ENCODE measurements at regions not wholly inside any gene's neighbourhood (a gene's known extent, or its start where the extent isn't known, plus 50 kb on each side); places are given as distances from the start of the nearest gene placed in this dataset.

DNA sequence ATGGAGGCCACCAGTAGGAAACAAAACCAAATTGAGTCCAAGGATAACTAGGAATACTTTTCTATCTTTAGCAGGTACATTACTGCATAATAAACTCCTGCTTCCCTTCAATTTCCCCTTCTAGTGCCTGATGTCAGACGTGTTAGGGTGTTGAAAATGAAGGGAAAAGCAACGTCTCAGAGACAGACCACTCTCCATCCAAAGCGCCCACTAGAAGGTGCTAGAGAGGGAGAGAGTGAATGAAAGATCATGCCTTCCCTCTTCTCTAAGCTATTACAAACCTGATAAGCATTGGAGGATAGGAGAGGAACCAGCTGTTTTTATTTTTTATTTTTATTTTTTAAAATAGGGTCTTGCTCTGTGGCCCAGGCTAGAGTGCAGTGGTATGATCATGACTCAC is 64.1 kb downstream of the ZNF641 start:
- H3K4me3 ChIP-seq (ENCODE audit: low read depth, low read length): no peak overlapping the region
- peak; percentile 14 for DNase-seq (ENCODE audit: low read depth)
- TF ChIP-seq, protein P1, sequence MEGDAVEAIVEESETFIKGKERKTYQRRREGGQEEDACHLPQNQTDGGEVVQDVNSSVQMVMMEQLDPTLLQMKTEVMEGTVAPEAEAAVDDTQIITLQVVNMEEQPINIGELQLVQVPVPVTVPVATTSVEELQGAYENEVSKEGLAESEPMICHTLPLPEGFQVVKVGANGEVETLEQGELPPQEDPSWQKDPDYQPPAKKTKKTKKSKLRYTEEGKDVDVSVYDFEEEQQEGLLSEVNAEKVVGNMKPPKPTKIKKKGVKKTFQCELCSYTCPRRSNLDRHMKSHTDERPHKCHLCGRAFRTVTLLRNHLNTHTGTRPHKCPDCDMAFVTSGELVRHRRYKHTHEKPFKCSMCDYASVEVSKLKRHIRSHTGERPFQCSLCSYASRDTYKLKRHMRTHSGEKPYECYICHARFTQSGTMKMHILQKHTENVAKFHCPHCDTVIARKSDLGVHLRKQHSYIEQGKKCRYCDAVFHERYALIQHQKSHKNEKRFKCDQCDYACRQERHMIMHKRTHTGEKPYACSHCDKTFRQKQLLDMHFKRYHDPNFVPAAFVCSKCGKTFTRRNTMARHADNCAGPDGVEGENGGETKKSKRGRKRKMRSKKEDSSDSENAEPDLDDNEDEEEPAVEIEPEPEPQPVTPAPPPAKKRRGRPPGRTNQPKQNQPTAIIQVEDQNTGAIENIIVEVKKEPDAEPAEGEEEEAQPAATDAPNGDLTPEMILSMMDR (IDR thresholded peaks at IDR 0.05; ENCODE audit: insufficient read depth, low read length): peak; percentile 59

DNA sequence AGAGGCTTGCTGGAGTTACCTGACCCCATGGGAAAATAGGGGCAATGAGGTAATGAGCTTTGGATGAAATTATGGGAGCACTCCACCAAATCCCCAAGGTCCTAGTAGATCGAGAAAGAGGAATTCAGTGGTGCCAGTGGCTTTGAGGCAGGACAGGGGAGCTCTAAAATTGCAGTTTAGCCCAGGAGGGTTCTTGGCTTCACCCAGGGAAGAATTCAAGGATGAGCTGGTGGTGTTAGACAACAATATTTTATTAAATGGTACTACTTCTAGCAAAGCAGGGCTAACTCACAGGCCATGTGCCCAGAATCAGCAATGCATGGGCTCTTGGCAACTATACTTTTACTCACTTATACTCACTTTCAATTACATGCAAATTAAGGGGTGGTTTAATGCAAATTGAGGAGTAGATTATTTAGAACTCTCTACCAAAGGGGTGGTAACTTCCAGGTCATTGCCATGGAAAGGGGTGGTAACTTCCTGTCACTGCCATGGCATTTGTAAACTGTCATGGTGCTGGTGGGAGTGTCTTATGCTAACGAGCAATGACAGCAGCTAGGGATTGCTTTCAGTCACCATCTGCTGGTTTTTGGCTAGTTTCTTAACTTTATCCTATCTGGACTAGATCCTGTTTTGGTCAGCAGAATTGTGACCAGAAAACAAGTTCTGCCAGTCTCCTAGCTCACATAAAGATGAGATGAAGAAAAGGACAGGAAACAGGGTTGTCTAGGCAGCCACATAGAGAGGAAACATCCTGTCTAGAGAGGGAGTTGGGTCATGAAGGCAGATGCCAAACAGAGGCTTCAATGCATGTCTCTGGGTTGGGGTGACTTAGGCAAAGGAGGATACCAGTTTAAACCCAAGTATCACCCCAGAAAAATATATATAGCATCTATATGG is 64.7 kb downstream of the ZNF641 start:
- TF ChIP-seq, protein P1 (IDR thresholded peaks at IDR 0.05; ENCODE audit: insufficient read depth, low read length): no peak
- DNase-seq (ENCODE audit: low read depth): no peak
- no peak overlapping the region for H3K4me3 ChIP-seq (ENCODE audit: low read depth, low read length)

DNA sequence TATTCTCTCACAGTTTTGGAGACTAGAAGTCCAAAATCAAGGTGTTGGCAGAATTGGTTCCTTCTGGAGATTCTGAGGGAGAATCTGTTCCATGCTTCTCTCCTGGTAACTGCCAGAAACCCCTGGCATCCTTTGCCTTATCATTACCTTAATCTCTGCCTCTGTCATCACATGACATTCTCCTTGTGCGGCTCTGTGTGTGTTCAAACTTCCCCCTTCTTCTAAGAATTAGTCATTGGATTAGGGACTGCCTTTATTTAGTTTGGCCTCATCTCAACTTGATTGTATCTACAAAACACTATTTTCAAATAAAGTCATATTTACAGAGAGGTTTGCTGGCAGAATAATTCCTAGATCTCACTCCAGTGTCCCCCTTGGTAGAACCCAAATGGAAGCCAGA is 68.9 kb downstream of the ZNF641 start:
- TF ChIP-seq, protein P1 (IDR thresholded peaks at IDR 0.05; ENCODE audit: insufficient read depth, low read length): no peak
- no peak overlapping the region for H3K4me3 ChIP-seq (ENCODE audit: low read depth, low read length)
- DNase-seq (ENCODE audit: low read depth): no peak

DNA sequence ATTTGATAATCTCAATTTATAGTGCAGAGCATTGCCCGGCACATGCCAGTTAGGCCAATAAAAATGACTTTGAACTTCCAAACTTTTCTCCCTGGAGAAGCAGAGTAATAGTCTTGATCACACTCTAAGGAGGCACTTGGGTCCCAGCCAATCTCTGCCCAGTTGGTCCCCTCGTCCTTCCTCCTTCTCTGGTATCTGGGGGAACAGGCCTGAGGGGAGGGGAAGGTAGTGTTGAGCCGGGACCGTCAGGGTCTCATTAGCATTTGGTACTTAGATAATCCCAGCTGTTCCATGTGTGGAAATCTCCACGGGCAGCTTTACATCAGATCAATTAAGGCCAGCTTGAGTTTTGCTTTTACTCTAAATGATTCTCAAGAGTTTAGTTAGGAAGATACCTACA is 70.1 kb downstream of the ZNF641 start:
- no peak overlapping the region for H3K4me3 ChIP-seq (ENCODE audit: low read depth, low read length)
- DNase-seq (ENCODE audit: low read depth): no peak
- TF ChIP-seq, protein P1 (IDR thresholded peaks at IDR 0.05; ENCODE audit: insufficient read depth, low read length): no peak

DNA sequence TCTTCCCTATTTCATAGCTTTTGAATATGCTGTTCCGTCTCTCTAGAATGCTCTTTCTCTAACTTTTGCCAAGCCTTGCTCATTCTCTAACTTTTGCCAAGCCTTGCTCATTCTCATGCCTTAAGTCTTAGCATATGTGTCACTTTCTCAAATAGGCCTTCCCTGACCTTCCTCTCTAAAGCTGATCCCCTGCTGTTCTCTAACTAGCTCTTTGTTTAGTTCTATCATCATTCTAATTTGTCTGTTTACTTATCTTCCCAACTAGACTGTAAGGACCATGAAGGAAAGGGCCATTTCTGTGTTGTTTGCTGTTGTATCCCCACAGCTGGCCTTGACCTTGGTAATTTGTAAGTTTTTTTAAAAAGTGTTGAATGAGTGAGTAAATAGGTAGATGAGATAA is 71.1 kb downstream of the ZNF641 start:
- DNase-seq (ENCODE audit: low read depth): no peak
- TF ChIP-seq, protein P1 (IDR thresholded peaks at IDR 0.05; ENCODE audit: insufficient read depth, low read length): no peak
- no peak overlapping the region for H3K4me3 ChIP-seq (ENCODE audit: low read depth, low read length)

DNA sequence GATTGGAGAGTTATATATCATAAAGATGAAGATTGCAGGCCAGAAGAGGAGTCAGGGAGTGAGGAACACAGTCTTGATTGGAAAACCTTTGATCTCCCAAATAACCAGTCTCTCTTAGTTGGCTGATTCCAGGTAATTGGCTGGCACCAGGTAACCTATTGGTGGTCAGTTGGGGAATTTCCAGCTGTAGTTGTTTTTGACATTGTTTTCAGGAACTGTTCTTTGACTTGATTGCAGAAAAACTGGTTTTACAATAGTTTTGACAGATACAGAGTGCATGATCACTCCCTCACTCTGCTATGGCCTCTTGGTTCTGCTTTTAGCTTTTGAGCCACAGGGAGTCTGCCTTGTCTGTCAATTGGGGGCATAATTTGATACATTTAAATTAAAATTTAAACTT is 71.6 kb downstream of the ZNF641 start:
- no peak overlapping the region for H3K4me3 ChIP-seq (ENCODE audit: low read depth, low read length)
- TF ChIP-seq, protein P1 (IDR thresholded peaks at IDR 0.05; ENCODE audit: insufficient read depth, low read length): no peak
- no peak for DNase-seq (ENCODE audit: low read depth)

Measured in fibroblast of the aortic adventitia (primary cell).